A549 (cell line): ENCODE measurements at regions not wholly inside any gene's neighbourhood (a gene's known extent, or its start where the extent isn't known, plus 50 kb on each side); places are given as distances from the start of the nearest gene placed in this dataset.

Source experiments
- ATAC-seq, 2 experiments: fragments of 200-7000 bp in 1 of 2; fragments of >200 bp in 1 of 2; cut with Nextera tagmentation in 1 of 2; cut with Tn5 transposase in 1 of 2; 3 replicates each; pipeline versions ENCODE4 v1.8.0 to v1.9.1; 2018 to 2020; ENCODE audit warnings: mild to moderate bottlenecking in 1 of 2, moderate library complexity in 1 of 2
- CTCF ChIA-PET: fragments of 300-600 bp; sonication (Branson Sonifier 250); formaldehyde crosslinking; extraction: SDS; loops from one replicate; lab custom pipeline; 2021; ENCODE audit warnings: antibody characterized with exemption, inconsistent platforms; lab: Yijun Ruan, JAX
- POLR2A ChIA-PET: fragments of 350-600 bp; formaldehyde crosslinking; extraction: SDS; loops from one replicate; lab custom pipeline; 2021; ENCODE audit warnings: antibody characterized with exemption, inconsistent platforms; lab: Yijun Ruan, JAX
- DNase-seq, 2 experiments: peaks; one replicate each; pipeline versions ENCODE4 v3.0.0 to v3.0.0-alpha.2; 2011 to 2016; ENCODE audit warnings: low read depth in 1 of 2, low spot score in 1 of 2
- FAIRE-seq: peaks from 2 replicates; lab custom pipeline; 2011; peaks lifted over from hg19 to GRCh38; lab: Jason Lieb, UNC
- H3K27ac ChIP-seq, 2 experiments: fragments of >200 bp; sonication (Bioruptor Twin); formaldehyde crosslinking; 3 replicates each; pipeline ENCODE4 v1.5.1; 2016 to 2017
- H3K4me1 ChIP-seq: fragments of >200 bp; sonication (Bioruptor Twin); formaldehyde crosslinking; 3 replicates; pipeline ENCODE4 v1.6.1; 2016
- H3K4me2 ChIP-seq: fragments of >200 bp; sonication (Bioruptor Twin); formaldehyde crosslinking; 3 replicates; pipeline ENCODE4 v1.6.1; 2016
- H3K4me3 ChIP-seq: fragments of >200 bp; sonication (Bioruptor Twin); formaldehyde crosslinking; 3 replicates; pipeline ENCODE4 v1.5.1; 2016
- H3K9me3 ChIP-seq: fragments of >200 bp; sonication (Bioruptor Twin); formaldehyde crosslinking; 3 replicates; pipeline ENCODE4 v1.6.1; 2016
- ATOH8 ChIP-seq: fragments of 250-450 bp; sonication (Bioruptor Pico); IDR thresholded peaks from 2 replicates; pipeline ENCODE4 v1.5.0; 2020; ENCODE audit warnings: low read depth, mild to moderate bottlenecking, moderate library complexity
- BCL3 ChIP-seq: fragments of >200 bp; sonication (Bioruptor Twin); formaldehyde crosslinking; IDR thresholded peaks from 3 replicates; pipeline ENCODE4 v1.6.1; 2016
- CBX8 ChIP-seq: fragments of 200-600 bp; sonication (generic); IDR thresholded peaks from 2 replicates; pipeline ENCODE4 v1.6.1; 2016
- EP300 ChIP-seq, 2 experiments: fragments of >200 bp; sonication (Bioruptor Twin); formaldehyde crosslinking; IDR thresholded peaks; 2 replicates in 1 of 2; 3 replicates in 1 of 2; pipeline ENCODE4 v1.6.1; 2016 to 2017
- ESRRA ChIP-seq: fragments of 150-350 bp; IDR thresholded peaks from 2 replicates; pipeline ENCODE4 v1.6.1; 2014; ENCODE audit warnings: mild to moderate bottlenecking, low read length, borderline replicate concordance
- FOXS1 ChIP-seq: fragments of 250-450 bp; sonication (Bioruptor Pico); IDR thresholded peaks from 2 replicates; pipeline ENCODE4 v1.5.0; 2020; ENCODE audit warnings: mild to moderate bottlenecking, moderate library complexity
- GATA3 ChIP-seq: IDR thresholded peaks from 2 replicates; pipeline ENCODE4 v1.6.1; 2012; ENCODE audit warnings: borderline replicate concordance
- HMGXB4 ChIP-seq: fragments of 250-450 bp; sonication (Bioruptor Pico); IDR thresholded peaks from 2 replicates; pipeline ENCODE4 v1.5.0; 2021; ENCODE audit warnings: mild to moderate bottlenecking, moderate library complexity, borderline replicate concordance
- JUNB ChIP-seq: fragments of >200 bp; sonication (Bioruptor Twin); formaldehyde crosslinking; IDR thresholded peaks from 2 replicates; pipeline ENCODE4 v1.6.1; 2016
- KDM1A ChIP-seq: fragments of 200-600 bp; sonication (generic); IDR thresholded peaks from 2 replicates; pipeline ENCODE4 v1.6.1; 2016; ENCODE audit warnings: low read depth, mild to moderate bottlenecking
- KDM5A ChIP-seq: fragments of 200-600 bp; sonication (generic); IDR thresholded peaks from 2 replicates; pipeline ENCODE4 v1.6.1; 2016; ENCODE audit warnings: antibody characterized with exemption, mild to moderate bottlenecking
- NFE2L2 ChIP-seq: fragments of 150-350 bp; conservative IDR thresholded peaks from 2 replicates; pipeline ENCODE4 v1.6.1; 2014; ENCODE audit warnings: low read length
- NPAS2 ChIP-seq: fragments of 250-450 bp; sonication (Bioruptor Pico); IDR thresholded peaks from 2 replicates; pipeline ENCODE4 v1.8.0; 2022; ENCODE audit warnings: mild to moderate bottlenecking, moderate library complexity, borderline replicate concordance
- NR3C1 ChIP-seq: fragments of >200 bp; sonication (Bioruptor Twin); formaldehyde crosslinking; IDR thresholded peaks from 3 replicates; pipeline ENCODE4 v1.6.1; 2017
- RARB ChIP-seq: fragments of 250-450 bp; sonication (Bioruptor Pico); IDR thresholded peaks from 2 replicates; pipeline ENCODE4 v1.8.0; 2021; ENCODE audit warnings: mild to moderate bottlenecking, moderate library complexity
- SMC3 ChIP-seq: fragments of >200 bp; sonication (Bioruptor Twin); formaldehyde crosslinking; IDR thresholded peaks from 3 replicates; pipeline ENCODE4 v1.6.1; 2018; ENCODE audit warnings: inconsistent platforms
- SREBF2 ChIP-seq: fragments of 450-650 bp; IDR thresholded peaks from 2 replicates; pipeline ENCODE4 v1.6.1; 2014; ENCODE audit warnings: mild to moderate bottlenecking, moderate library complexity
- TP53 ChIP-seq: fragments of 250-450 bp; sonication (Bioruptor Pico); IDR thresholded peaks from 2 replicates; pipeline ENCODE4 v1.5.0; 2021; ENCODE audit warnings: mild to moderate bottlenecking, moderate library complexity
- ZC3H11A ChIP-seq: fragments of 450-650 bp; IDR thresholded peaks from 2 replicates; pipeline ENCODE4 v1.6.1; 2014; ENCODE audit warnings: antibody characterized with exemption, mild to moderate bottlenecking
- WGBS: methylation state at CpG from one replicate; pipeline ENCODE4 v1.1.6; 2017; ENCODE audit errors: missing lambda C conversion rate; 5-methylcytosine and 5-hydroxymethylcytosine counted together
- TF ChIP-seq, protein P1 (sequence below): IDR thresholded peaks from 2 replicates; pipeline ENCODE4 v1.6.1; 2012

GRCh38 chr10:80890146-80890545 is 352.4 kb downstream of the SH2D4B start:
- no peak for ATAC-seq

GRCh38 chr10:80893256-80893655 is 355.6 kb downstream of the SH2D4B start:
- no peak overlapping the region for H3K4me2 ChIP-seq
- CTCF ChIA-PET: interaction anchor here (0.6 kb wide), 1 partner anchor 225 kb away, joined by 3 read pairs; no protein-coding TSS in a partner anchor
- TF ChIP-seq JUNB: no peak
- TF ChIP-seq NR3C1: no peak
- TF ChIP-seq ESRRA: no peak
- TF ChIP-seq RARB (CRISPR knock-in tag): no peak
- no peak for TF ChIP-seq KDM1A
- TF ChIP-seq ZC3H11A: no peak
- TF ChIP-seq, protein P1, sequence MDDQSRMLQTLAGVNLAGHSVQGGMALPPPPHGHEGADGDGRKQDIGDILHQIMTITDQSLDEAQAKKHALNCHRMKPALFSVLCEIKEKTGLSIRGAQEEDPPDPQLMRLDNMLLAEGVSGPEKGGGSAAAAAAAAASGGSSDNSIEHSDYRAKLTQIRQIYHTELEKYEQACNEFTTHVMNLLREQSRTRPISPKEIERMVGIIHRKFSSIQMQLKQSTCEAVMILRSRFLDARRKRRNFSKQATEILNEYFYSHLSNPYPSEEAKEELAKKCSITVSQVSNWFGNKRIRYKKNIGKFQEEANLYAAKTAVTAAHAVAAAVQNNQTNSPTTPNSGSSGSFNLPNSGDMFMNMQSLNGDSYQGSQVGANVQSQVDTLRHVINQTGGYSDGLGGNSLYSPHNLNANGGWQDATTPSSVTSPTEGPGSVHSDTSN: no peak
- no peak for TF ChIP-seq NPAS2 (CRISPR knock-in tag)
- no peak for TF ChIP-seq ATOH8 (CRISPR knock-in tag)
- H3K4me3 ChIP-seq: no peak overlapping the region
- WGBS: 26% methylated on average over 5 of the region's 5 CpGs
- no peaks in the 10 kb centered on the region for H3K4me1 ChIP-seq
- ATAC-seq (no peak), FAIRE-seq (no peak), DNase-seq (no peak)
- no peaks in the 10 kb centered on the region for H3K9me3 ChIP-seq
- POLR2A ChIA-PET: no interaction called here
- H3K27ac ChIP-seq: no peak overlapping the region

More at GRCh38 chr10:80890146-80890545, 352.4 kb downstream of the SH2D4B start:
- DNase-seq (no peak), FAIRE-seq (no peak)
- Histone ChIP-seq H3K27ac (no peak overlapping the region), H3K4me2 (no peak overlapping the region), H3K4me1 (no peaks in the 10 kb centered on the region), H3K4me3 (no peak overlapping the region), H3K9me3 (no peaks in the 10 kb centered on the region)
- WGBS: 0% methylated on average over 1 of the region's 1 CpG
- POLR2A ChIA-PET: no interaction called here
- CTCF ChIA-PET: interaction anchor here (1.2 kb wide), 1 partner anchor 10 kb away, joined by 4 read pairs; no protein-coding TSS in a partner anchor
- TF ChIP-seq NFE2L2: no peak
- no peak for TF ChIP-seq KDM5A
- no peak for TF ChIP-seq GATA3
- TF ChIP-seq FOXS1 (CRISPR knock-in tag): no peak
- TF ChIP-seq ATOH8 (CRISPR knock-in tag): no peak
- TF ChIP-seq CBX8: no peak
- no peak for TF ChIP-seq TP53
- no peak for TF ChIP-seq BCL3
- TF ChIP-seq EP300 (IDR thresholded peaks at IDR 0.05): no peak

DNA sequence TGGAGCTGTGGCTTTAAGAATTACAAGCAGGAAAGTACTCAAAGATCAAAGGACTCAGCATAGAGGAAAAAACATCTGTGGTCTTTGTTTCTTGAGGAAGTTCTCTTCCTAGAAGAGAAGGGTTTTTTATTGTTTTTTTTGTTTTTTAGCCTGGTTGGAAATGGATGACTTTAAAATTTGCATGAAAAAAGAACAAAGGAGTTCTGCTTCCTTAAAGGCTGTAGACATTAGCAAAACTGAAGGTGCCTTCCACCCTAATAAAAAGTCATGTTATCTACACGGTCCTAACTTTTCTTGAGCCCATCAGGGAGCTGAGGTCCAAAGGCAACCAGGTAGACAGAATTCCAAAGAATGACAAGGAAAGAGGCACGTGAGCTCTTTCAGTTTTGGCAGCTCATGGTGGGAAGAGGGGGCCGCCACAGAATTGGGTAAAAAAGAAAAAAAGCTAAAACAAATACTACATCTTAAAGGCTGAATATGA is 356.6 kb downstream of the SH2D4B start:
- ChIA-PET POLR2A (no interaction called here), CTCF (no interaction called here)
- Histone ChIP-seq H3K4me3 (no peak overlapping the region), H3K27ac (no peak overlapping the region), H3K9me3 (no peaks in the 10 kb centered on the region), H3K4me1 (no peaks in the 10 kb centered on the region), H3K4me2 (no peak overlapping the region)
- ATAC-seq: no peak
- TF ChIP-seq SREBF2 (no peak), SMC3 (no peak), HMGXB4 (CRISPR knock-in tag) (no peak), NPAS2 (CRISPR knock-in tag) (no peak)
- no peak for DNase-seq
- no peak for FAIRE-seq
- 13% methylated on average over 3 of the region's 3 CpGs for WGBS
